ENCODE measurements at regions not wholly inside any gene's neighbourhood (a gene's known extent, or its start where the extent isn't known, plus 50 kb on each side); places are given as distances from the start of the nearest gene placed in this dataset.

- TF ChIP-seq CTCF (IDR thresholded peaks at IDR 0.05; ENCODE audit: insufficient read depth, low read length, poor library complexity, severe bottlenecking) (no peak), EZH2phosphoT487 (conservative IDR thresholded peaks at IDR 0.05; ENCODE audit: low read length) (no peak)
Measured at GRCh38 chr5:135269931-135270421, 129.1 kb downstream of the MACROH2A1 start.

Data from SU-DHL-6 (cell line).